GM23338 (cell line): ENCODE measurements at regions not wholly inside any gene's neighbourhood (a gene's known extent, or its start where the extent isn't known, plus 50 kb on each side); places are given as distances from the start of the nearest gene placed in this dataset.

Experiments
- ATAC-seq: fragments of 200-7000 bp; cut with Tn5 transposase; 3 replicates; pipeline ENCODE4 v1.9.1; 2020
- DNase-seq: peaks from one replicate; pipeline ENCODE4 v3.0.0-alpha.2; 2015; ENCODE audit warnings: low spot score
- H2AFZ ChIP-seq: fragments of 200-600 bp; sonication (generic); 2 replicates; pipeline ENCODE4 v1.8.0; 2016; ENCODE audit warnings: antibody characterized with exemption, mild to moderate bottlenecking, moderate library complexity
- H3F3A ChIP-seq: fragments of 200-600 bp; sonication (generic); replicated peaks from 2 replicates; pipeline ENCODE4 v1.8.0; 2017; ENCODE audit warnings: antibody characterized with exemption, mixed run types, low read depth
- H3K27ac ChIP-seq: fragments of 200-600 bp; sonication (generic); 2 replicates; pipeline ENCODE4 v1.6.1; 2016; ENCODE audit warnings: low read depth
- H3K27me3 ChIP-seq: fragments of 200-600 bp; sonication (generic); 2 replicates; pipeline ENCODE4 v1.8.0; 2016; ENCODE audit warnings: mild to moderate bottlenecking, mixed run types, moderate library complexity; ENCODE audit not compliant: insufficient read depth
- H3K36me3 ChIP-seq: fragments of 200-600 bp; sonication (generic); 2 replicates; pipeline ENCODE4 v1.8.0; 2016; ENCODE audit warnings: mild to moderate bottlenecking; ENCODE audit not compliant: insufficient read depth
- H3K4me1 ChIP-seq: fragments of 200-600 bp; sonication (generic); 2 replicates; pipeline ENCODE4 v1.8.0; 2016; ENCODE audit warnings: mild to moderate bottlenecking, moderate library complexity; ENCODE audit not compliant: insufficient read depth
- H3K4me2 ChIP-seq: fragments of 200-600 bp; sonication (generic); 2 replicates; pipeline ENCODE4 v1.7.1; 2017; ENCODE audit warnings: mixed run types
- H3K4me3 ChIP-seq: fragments of 200-600 bp; sonication (generic); 2 replicates; pipeline ENCODE4 v1.6.1; 2016; ENCODE audit warnings: mixed run types
- H3K79me2 ChIP-seq: fragments of 200-600 bp; sonication (generic); replicated peaks from 2 replicates; pipeline ENCODE4 v1.8.0; 2017; ENCODE audit warnings: mild to moderate bottlenecking; ENCODE audit not compliant: insufficient read depth
- H3K9me2 ChIP-seq: fragments of 200-600 bp; sonication (generic); 2 replicates; pipeline ENCODE4 v1.8.0; 2017; ENCODE audit not compliant: insufficient read depth
- H4K20me1 ChIP-seq: fragments of 200-600 bp; sonication (generic); replicated peaks from 2 replicates; pipeline ENCODE4 v1.8.0; 2017; ENCODE audit warnings: mild to moderate bottlenecking; ENCODE audit not compliant: insufficient read depth
- H3K27ac Mint-ChIP-seq: 2 replicates; pipeline ENCODE4 v1.8.0; 2020; ENCODE audit warnings: inconsistent platforms, mild to moderate bottlenecking, moderate library complexity, mixed read lengths
- H3K27me3 Mint-ChIP-seq: 3 replicates; pipeline ENCODE4 v1.8.0; 2022; ENCODE audit warnings: low read depth, mild to moderate bottlenecking, moderate library complexity, mixed read lengths, inconsistent platforms; ENCODE audit not compliant: insufficient read depth, poor library complexity
- H3K36me3 Mint-ChIP-seq: 3 replicates; pipeline ENCODE4 v1.8.0; 2021; ENCODE audit warnings: low read depth, mild to moderate bottlenecking, inconsistent platforms, moderate library complexity, mixed read lengths
- H3K4me1 Mint-ChIP-seq: 3 replicates; pipeline ENCODE4 v1.8.0; 2020; ENCODE audit warnings: mild to moderate bottlenecking, inconsistent platforms, mixed read lengths
- H3K4me3 Mint-ChIP-seq: 3 replicates; pipeline ENCODE4 v1.8.0; 2021; ENCODE audit warnings: moderate library complexity, mild to moderate bottlenecking, inconsistent platforms, mixed read lengths
- H3K9me3 Mint-ChIP-seq: 3 replicates; pipeline ENCODE4 v1.8.0; 2020; ENCODE audit warnings: moderate library complexity, mild to moderate bottlenecking, inconsistent platforms, mixed read lengths
- CREB1 ChIP-seq: fragments of 250-450 bp; sonication (Bioruptor Pico); IDR thresholded peaks from 2 replicates; pipeline ENCODE4 v1.5.0; 2020; ENCODE audit warnings: low read depth, mild to moderate bottlenecking, moderate library complexity
- EZH2 ChIP-seq: fragments of 200-600 bp; sonication (generic); IDR thresholded peaks from one replicate; pipeline ENCODE4 v1.8.0; 2017; ENCODE audit warnings: antibody characterized with exemption, mild to moderate bottlenecking, low read depth; ENCODE audit not compliant: unreplicated experiment
- EZH2phosphoT487 ChIP-seq: fragments of 200-600 bp; sonication (generic); IDR thresholded peaks from one replicate; pipeline ENCODE4 v1.8.1; 2018; ENCODE audit warnings: antibody characterized with exemption; ENCODE audit not compliant: unreplicated experiment
- JUNB ChIP-seq: IDR thresholded peaks from one replicate; pipeline ENCODE4 v1.6.1; 2016; ENCODE audit warnings: antibody characterized with exemption; ENCODE audit not compliant: unreplicated experiment
- NANOG ChIP-seq: IDR thresholded peaks from 2 replicates; pipeline ENCODE4 v1.6.1; 2016; ENCODE audit warnings: antibody characterized with exemption, borderline replicate concordance
- TF ChIP-seq, protein P1 (sequence below), 2 experiments: fragments of 200-600 bp in 1 of 2; sonication (generic) in 1 of 2; conservative IDR thresholded peaks; 2 replicates each; pipeline versions ENCODE4 v1.5.1 to v1.6.1; 2016 to 2017; ENCODE audit warnings: antibody characterized with exemption in 2 of 2, low read depth in 2 of 2, mild to moderate bottlenecking in 2 of 2, moderate library complexity in 1 of 2

DNA sequence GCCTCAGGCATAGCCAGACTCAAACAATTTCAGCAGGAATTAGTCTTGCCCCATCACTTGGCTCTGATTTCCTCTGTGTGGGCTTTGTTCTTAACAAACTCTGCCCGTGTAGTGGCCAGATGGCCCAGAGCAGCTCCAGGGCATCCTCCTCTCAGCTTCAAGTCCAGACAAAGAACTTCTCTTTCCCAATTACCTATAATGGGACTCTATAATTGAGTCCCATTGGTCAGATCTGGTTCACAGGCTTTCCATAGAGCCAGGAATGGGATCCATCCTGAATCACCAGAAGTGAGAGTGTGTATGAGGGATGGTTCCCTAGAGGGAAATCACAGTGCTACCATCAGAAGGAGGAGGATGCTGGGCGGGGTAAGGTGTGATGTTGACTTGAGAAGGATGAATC lies 515.8 kb downstream of the KIF4B start:
- Histone ChIP-seq H3K27ac (no peak overlapping the region), H3K36me3 (no peaks in the 10 kb centered on the region), H3F3A (no peaks in the 10 kb centered on the region), H3K4me3 (no peak overlapping the region), H3K9me2 (no peaks in the 10 kb centered on the region), H3K4me1 (peaks cover 13% of the 10 kb centered on the region), H3K79me2 (no peaks in the 10 kb centered on the region), H3K27me3 (no peaks in the 10 kb centered on the region), H4K20me1 (no peaks in the 10 kb centered on the region), H2AFZ (no peak overlapping the region), H3K4me2 (no peak overlapping the region)
- peaks cover 3% of the 10 kb centered on the region for H3K27me3 Mint-ChIP-seq
- H3K9me3 Mint-ChIP-seq = no peaks in the 10 kb centered on the region
- ATAC-seq (no peak), DNase-seq (no peak)
- TF ChIP-seq EZH2 (no peak), EZH2phosphoT487 (no peak), NANOG (no peak)
- H3K36me3 Mint-ChIP-seq = no peaks in the 10 kb centered on the region
- H3K27ac Mint-ChIP-seq = no peak overlapping the region
- no peak overlapping the region for H3K4me3 Mint-ChIP-seq
- peaks cover 22% of the 10 kb centered on the region for H3K4me1 Mint-ChIP-seq

DNA sequence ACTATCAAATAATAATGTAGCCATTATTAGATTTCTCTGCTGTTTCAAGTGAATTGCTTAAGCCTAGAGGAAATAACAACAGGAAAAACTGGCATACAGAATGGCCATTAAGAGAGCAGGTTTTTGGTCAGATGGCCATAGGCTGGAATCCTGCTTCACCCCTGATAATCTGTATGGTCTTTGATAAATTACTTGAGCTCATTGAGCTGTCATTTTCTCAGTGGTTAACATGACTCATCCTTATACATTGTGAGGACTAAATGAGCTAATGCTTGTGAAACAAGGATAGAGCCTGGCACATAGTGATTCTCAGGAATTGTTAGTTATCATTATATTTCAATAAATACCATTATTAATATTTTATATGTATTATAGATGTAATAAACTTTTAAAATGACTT lies 516.5 kb downstream of the KIF4B start:
- H4K20me1 ChIP-seq = no peaks in the 10 kb centered on the region
- no peaks in the 10 kb centered on the region for H3K36me3 Mint-ChIP-seq
- no peak for TF ChIP-seq EZH2
- TF ChIP-seq, protein P1, sequence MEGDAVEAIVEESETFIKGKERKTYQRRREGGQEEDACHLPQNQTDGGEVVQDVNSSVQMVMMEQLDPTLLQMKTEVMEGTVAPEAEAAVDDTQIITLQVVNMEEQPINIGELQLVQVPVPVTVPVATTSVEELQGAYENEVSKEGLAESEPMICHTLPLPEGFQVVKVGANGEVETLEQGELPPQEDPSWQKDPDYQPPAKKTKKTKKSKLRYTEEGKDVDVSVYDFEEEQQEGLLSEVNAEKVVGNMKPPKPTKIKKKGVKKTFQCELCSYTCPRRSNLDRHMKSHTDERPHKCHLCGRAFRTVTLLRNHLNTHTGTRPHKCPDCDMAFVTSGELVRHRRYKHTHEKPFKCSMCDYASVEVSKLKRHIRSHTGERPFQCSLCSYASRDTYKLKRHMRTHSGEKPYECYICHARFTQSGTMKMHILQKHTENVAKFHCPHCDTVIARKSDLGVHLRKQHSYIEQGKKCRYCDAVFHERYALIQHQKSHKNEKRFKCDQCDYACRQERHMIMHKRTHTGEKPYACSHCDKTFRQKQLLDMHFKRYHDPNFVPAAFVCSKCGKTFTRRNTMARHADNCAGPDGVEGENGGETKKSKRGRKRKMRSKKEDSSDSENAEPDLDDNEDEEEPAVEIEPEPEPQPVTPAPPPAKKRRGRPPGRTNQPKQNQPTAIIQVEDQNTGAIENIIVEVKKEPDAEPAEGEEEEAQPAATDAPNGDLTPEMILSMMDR (conservative IDR thresholded peaks at IDR 0.05; ENCODE audit: low read depth in 2 of 2) = no peak
- no peak for ATAC-seq
- no peak overlapping the region for H3K4me2 ChIP-seq
- no peaks in the 10 kb centered on the region for H3K27me3 ChIP-seq
- H3K4me3 Mint-ChIP-seq = no peak overlapping the region
- H3K9me2 ChIP-seq = no peaks in the 10 kb centered on the region
- no peaks in the 10 kb centered on the region for H3K27me3 Mint-ChIP-seq
- no peaks in the 10 kb centered on the region for H3K36me3 ChIP-seq
- H3K79me2 ChIP-seq = no peaks in the 10 kb centered on the region
- peaks cover 14% of the 10 kb centered on the region for H3K4me1 ChIP-seq
- DNase-seq = no peak
- H3K9me3 Mint-ChIP-seq = no peaks in the 10 kb centered on the region
- H3K27ac Mint-ChIP-seq = no peak overlapping the region
- no peak overlapping the region for H3K27ac ChIP-seq
- no peaks in the 10 kb centered on the region for H3F3A ChIP-seq
- H2AFZ ChIP-seq = no peak overlapping the region
- no peak overlapping the region for H3K4me3 ChIP-seq
- H3K4me1 Mint-ChIP-seq = peaks cover 19% of the 10 kb centered on the region

DNA sequence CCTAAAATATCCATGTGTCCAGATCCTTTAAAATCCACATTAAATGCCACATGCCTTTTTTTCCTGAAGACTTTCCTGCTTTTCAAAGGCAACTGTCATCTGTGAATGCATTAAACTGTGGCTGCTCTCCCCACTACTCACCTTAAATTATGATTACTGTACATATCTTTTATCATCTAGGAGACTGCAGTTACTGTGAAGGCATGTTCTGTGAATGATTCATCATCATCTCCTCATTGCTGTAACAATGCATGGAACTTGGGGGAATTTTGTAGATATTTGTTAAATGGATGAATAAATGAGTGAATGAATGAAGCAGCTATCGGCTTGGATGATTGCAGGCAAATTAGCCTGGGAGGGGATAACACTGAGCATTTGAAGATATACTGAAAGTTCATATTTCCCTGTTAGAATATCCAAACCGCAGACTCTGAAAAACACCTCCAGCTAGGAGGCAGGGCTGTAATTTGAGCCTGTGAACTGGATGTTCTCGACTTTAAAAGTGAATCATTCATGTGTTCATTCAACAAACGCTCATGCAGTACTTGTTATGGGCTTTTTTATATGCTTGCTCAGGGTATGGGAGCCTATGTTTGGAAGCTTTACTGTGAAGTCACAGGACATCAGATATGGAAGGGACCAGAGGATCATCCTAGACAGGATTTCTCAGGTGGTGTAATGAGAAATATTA lies 519.2 kb downstream of the KIF4B start:
- Histone ChIP-seq H2AFZ (peak overlapping the region; percentile 6; the same call in 1 of the 2 replicates), H3K9me2 (no peaks in the 10 kb centered on the region), H3K27ac (no peak overlapping the region), H3K4me2 (no peak overlapping the region), H4K20me1 (no peaks in the 10 kb centered on the region), H3K27me3 (no peaks in the 10 kb centered on the region), H3K4me3 (no peak overlapping the region), H3K36me3 (no peaks in the 10 kb centered on the region), H3K4me1 (peaks cover 23% of the 10 kb centered on the region), H3K79me2 (no peaks in the 10 kb centered on the region), H3F3A (no peaks in the 10 kb centered on the region)
- H3K4me1 Mint-ChIP-seq = peaks cover 22% of the 10 kb centered on the region
- H3K27ac Mint-ChIP-seq = no peak overlapping the region
- no peak overlapping the region for H3K4me3 Mint-ChIP-seq
- 0 out of 3 replicates have a peak, but pooled peaks cover 2% of the 10 kb centered on the region for H3K36me3 Mint-ChIP-seq
- DNase-seq (no peak), ATAC-seq (no peak)
- no peaks in the 10 kb centered on the region for H3K27me3 Mint-ChIP-seq
- H3K9me3 Mint-ChIP-seq = no peaks in the 10 kb centered on the region
- TF ChIP-seq CREB1 (no peak), JUNB (no peak)
- TF ChIP-seq, protein P1 (conservative IDR thresholded peaks at IDR 0.05; ENCODE audit: low read depth in 2 of 2) = no peak
